DLD1 (cell line): ENCODE measurements at regions not wholly inside any gene's neighbourhood (a gene's known extent, or its start where the extent isn't known, plus 50 kb on each side); places are given as distances from the start of the nearest gene placed in this dataset.

Experiments
- in situ Hi-C: cut with HindIII; loops from 2 replicates; pipeline ENCODE4 v1.10.0; 2017; ENCODE audit warnings: low sequenced_read_pairs

GRCh38 chr10:4541292-4541691, 284.7 kb upstream of the AKR1E2 start:
- in situ Hi-C loops: no loop called here

- in situ Hi-C loops: no loop called here
Measured at GRCh38 chr10:4538016-4538415, 288.0 kb upstream of the AKR1E2 start.

GRCh38 chr10:4535521-4535920, 290.5 kb upstream of the AKR1E2 start:
- in situ Hi-C loops: no loop called here

GRCh38 chr10:4533621-4534020, 292.4 kb upstream of the AKR1E2 start:
- in situ Hi-C loops: no loop called here

GRCh38 chr10:4532976-4533375, 293.0 kb upstream of the AKR1E2 start:
- in situ Hi-C loops: no loop called here

- in situ Hi-C loops: no loop called here
Measured at GRCh38 chr10:4532467-4532866, 293.5 kb upstream of the AKR1E2 start.

- in situ Hi-C loops: no loop called here
Measured at GRCh38 chr10:4532011-4532410, 294.0 kb upstream of the AKR1E2 start.

GRCh38 chr10:4529266-4529665, 296.7 kb upstream of the AKR1E2 start:
- in situ Hi-C loops: no loop called here

GRCh38 chr10:4527281-4527970, 298.6 kb upstream of the AKR1E2 start:
- in situ Hi-C loops: no loop called here

- in situ Hi-C loops: no loop called here
Measured at GRCh38 chr10:4526311-4526731, 299.7 kb upstream of the AKR1E2 start.

- in situ Hi-C loops: no loop called here
Measured at GRCh38 chr10:4525103-4525502, 300.9 kb upstream of the AKR1E2 start.

GRCh38 chr10:4522296-4523000, 303.6 kb upstream of the AKR1E2 start:
- in situ Hi-C loops: no loop called here

GRCh38 chr10:4519658-4520402, 306.2 kb upstream of the AKR1E2 start:
- in situ Hi-C loops: no loop called here

GRCh38 chr10:4517746-4518145, 308.3 kb upstream of the AKR1E2 start:
- in situ Hi-C loops: no loop called here

- in situ Hi-C loops: no loop called here
Measured at GRCh38 chr10:4515721-4516120, 310.3 kb upstream of the AKR1E2 start.

- in situ Hi-C loops: no loop called here
Measured at GRCh38 chr10:4514445-4515108, 311.4 kb upstream of the AKR1E2 start.

- in situ Hi-C loops: no loop called here
Measured at GRCh38 chr10:4512671-4513240, 313.3 kb upstream of the AKR1E2 start.

GRCh38 chr10:4512196-4512595, 313.8 kb upstream of the AKR1E2 start:
- in situ Hi-C loops: no loop called here

- in situ Hi-C loops: no loop called here
Measured at GRCh38 chr10:4511509-4511908, 314.5 kb upstream of the AKR1E2 start.

GRCh38 chr10:4509405-4509804, 316.6 kb upstream of the AKR1E2 start:
- in situ Hi-C loops: no loop called here

GRCh38 chr10:4506095-4506494, 319.9 kb upstream of the AKR1E2 start:
- in situ Hi-C loops: no loop called here
